DMS153 treated with DMSO at 0.1 percent for 48 hours (cell line): ENCODE measurements at regions not wholly inside any gene's neighbourhood (a gene's known extent, or its start where the extent isn't known, plus 50 kb on each side); places are given as distances from the start of the nearest gene placed in this dataset.
"Not testable (repeated sequence)": the region's sequence is repeated elsewhere in the genome, so short reads cannot be mapped to it uniquely, and the experiment has no call there.

Source experiments
- DNase-seq: peaks from one replicate; lab custom pipeline; 2025; ENCODE audit not compliant: unreplicated experiment; lab: John Stamatoyannopoulos, UW

DNA sequence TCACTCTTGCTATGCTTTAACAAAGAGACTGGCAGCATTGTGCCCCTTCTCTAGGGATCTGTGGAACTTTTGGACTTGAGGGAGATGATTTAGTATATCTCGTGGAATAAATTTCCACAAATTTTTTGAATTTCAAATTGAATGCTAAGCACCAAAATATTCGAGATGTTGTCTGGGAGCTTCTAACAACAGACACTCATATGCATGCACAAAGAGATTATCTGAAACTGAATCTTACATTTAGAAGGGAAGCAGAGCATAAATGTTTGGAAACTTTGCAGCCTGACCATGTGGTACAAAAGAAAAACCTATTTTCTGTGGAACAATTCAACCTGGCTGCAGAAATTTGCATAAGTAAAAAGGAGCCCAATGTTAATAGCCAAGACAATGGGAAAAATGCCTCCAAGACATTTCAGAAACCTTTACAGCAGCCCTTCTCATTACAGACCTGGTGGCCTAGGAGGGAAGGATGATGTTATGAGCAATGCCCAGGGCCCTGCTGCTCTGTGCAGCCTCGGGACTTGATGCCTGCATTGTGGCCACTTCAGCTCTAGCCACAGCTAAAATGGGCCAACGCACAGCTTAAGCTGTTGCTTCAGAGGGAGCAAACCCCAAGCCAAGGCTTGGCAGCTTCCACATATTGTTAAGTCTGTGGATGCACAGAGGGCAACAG is 285.8 kb upstream of the FAM174A start:
- no peak for DNase-seq

DNA sequence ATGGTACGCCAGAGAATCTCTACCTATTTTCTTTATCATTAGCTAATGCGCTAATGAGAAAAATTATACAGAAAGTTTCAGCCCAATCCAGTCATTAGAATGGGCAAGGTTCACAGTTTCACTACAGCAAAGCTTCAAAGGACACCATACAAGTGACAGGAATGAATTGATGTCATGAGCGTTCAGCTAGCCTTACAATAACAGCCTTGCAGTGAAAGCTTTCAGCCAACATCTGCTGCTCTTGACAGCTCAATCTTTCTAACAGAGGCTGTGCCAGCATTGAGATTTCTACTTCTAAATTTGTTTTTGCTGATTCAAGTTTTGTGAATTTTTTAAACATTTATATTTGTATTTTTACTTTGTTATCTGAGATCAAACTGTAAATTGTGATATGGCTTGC is 302.4 kb upstream of the FAM174A start:
- DNase-seq, result no peak

DNA sequence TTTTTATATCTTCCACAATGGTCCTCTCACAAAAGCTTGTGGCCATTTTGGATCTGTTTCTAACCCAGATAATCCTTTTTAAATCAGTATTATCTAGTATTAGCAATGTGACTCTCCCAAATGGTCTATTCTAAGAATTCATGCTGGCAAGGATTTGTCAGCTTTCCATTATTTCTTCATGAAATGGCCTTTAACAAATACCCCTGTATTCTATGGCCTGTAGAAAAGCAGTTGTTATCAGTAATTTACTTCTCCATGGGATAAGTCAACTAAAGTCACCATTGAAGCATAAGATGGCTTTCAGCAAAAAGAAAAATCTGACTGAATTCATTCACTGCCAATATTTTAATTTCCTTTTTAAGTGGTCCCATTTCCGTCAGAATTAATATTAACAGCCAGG is 346.4 kb upstream of the FAM174A start:
- no peak for DNase-seq

DNA sequence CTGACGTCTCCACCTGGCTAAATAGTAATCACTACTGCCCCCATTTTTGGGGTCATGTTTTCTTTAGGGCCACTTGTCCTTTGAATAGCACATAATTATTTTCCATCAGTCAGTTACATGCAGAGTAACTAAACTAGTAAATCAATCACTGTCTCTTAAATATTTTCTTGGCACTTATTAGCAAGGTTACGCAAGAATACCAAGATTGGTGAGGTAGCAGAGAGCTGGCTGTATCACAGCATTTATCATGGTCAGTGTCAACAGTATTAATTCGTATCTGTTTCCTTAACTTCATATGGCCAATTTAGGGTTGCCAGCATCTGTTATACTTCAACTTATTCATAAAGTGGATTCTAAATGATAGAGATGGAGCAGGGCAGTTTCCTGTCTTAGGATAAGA is 346.8 kb upstream of the FAM174A start:
- DNase-seq, result no peak

DNA sequence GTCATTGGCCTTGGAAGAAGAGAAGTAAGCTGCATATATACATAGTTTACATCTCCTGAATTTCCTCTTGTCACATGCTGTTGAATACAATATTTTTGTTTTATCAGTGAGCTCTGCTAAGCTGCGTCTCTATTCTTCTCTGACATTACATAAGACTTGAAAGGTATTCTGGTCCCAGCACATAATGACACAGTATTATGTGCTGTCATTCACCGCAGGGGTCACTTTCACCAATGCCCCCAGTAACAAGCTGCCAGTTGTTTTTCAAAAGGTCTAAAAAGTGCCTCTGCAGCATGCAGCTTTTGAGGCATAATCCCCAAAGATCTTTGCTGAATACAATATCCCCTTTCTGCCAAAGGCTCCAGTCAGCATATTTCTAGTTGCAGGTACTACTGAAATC is 349.0 kb upstream of the FAM174A start:
- no peak for DNase-seq

DNA sequence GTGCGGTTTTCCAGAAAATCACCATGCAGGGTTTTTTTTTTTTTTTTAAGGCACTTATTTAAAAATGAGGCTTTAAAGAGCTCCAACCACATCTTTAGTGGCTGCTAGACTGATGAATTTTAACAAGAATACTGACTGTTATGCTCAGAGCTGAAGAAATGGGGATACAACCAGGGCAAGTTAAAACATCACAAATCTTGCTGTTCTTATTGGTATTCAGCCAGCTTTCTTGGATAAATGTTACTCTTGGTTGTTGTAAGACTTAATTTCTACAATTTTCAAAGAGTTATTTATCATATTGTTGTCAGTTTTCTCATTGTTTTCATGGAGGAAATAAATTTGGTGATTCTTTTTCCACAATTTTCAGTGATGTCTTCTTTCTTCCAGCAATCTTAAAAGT is 352.8 kb upstream of the FAM174A start:
- no peak for DNase-seq

DNA sequence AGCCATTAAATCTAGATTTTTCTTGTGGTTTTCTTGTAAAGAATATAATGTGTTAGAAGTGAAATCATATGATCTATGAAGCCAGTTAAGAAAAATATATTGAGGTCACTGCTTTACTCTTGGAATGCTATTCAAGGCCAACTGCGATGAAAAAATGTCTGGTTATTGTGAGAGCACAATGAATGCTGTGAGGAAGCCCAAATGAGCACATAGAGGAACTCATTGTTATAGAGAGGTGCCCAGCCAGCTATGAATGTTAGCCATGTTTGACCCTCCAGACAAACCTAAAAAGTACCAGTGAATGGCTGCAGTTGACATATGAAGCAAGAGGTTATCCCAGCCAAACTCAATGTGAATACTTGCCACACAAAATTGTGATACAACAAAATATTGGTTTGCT is 359.8 kb upstream of the FAM174A start:
- DNase-seq, result no peak

DNA sequence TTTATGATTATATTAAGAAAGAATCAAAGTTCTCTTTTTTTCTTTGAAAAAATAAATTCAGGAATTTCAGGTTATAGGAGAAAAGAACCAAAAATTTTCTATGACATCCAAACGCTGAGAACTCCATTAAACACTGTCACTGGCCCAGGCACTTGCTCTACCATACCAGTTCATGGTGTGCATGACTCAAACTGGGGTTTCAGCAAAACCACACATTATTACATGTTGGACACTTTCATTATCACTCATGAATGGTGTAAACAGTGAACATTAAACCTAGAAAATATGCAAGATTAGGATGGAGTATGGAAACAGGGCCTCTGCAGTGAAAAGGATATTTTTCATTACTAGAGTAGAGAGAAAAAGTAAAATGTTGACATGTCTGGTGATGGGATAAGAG is 369.9 kb upstream of the FAM174A start:
- DNase-seq, result no peak

DNA sequence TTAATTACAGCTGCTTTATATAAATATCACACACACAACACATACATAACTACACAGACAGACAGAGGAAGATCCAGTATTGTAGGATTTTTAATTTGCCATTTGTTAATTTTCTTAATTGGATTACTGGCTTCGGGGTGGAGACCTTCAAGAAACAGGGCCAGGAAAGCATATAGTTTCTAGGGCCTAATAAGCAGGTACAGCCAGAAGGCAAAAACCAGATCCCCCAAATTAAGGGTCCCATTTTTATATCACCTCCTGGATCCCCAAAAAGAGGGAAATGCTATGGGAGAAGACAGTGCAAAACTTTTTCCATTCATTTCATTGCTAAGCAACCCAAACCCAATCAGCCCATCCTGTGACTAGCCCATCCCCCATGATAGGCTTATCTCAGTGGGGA is 373.3 kb upstream of the FAM174A start:
- DNase-seq, result no peak

DNA sequence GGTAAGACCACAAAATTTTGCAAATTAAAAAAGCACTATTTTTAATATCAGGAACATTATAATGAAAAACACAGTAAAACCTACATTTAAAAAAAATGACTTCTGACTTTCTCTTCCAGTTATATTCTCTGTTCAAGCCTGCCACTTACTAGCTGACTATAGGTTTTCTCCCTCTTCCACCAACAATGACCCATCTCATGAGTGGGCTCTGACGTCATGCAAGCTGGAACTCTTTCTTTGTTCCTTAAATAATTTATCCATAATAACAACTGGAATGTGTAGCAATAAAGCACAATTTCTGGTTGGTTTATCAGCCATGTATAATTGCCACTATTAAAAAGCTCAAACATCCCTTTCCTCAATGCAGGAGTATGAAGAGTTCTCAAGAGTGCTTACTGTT is 378.1 kb upstream of the FAM174A start:
- no peak for DNase-seq

DNA sequence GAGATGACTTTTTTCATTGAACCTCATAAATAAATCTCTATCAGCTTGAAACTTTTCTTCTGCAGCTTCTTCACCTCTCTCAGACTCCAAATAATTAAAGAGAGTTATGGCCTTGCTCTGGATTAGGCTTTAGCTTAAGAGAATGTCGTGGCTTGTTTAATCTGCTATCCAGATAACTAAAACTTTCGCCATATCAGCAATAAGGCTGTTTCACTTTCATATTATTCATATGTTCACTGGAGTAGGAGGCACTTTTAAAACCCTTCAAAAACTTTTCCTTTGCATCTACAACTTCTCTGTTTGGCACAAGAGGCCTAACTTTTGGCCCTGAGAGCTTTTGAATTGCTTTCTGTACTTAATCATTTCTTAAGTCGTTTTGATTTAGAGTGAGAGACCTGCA is 386.9 kb upstream of the FAM174A start:
- no peak for DNase-seq

DNA sequence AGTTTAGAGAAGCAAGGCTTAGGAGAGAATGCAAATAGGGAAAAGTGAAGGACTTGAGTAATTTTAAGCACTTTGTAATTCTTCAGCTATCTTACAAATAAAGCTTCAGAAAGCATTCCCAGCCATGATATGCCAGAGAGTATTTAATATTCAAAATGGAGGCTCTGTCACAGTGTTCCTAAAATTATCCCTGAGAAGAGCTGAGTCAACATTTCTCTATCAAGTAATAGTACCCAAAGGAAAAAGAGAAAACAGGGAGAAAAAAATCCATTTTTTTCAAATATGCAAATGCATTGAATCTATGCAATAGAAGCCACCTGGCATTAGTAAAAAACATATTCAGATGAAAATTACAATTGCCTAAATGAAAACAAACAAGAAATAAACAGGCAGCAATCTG is 392.6 kb upstream of the FAM174A start:
- DNase-seq, result no peak

DNA sequence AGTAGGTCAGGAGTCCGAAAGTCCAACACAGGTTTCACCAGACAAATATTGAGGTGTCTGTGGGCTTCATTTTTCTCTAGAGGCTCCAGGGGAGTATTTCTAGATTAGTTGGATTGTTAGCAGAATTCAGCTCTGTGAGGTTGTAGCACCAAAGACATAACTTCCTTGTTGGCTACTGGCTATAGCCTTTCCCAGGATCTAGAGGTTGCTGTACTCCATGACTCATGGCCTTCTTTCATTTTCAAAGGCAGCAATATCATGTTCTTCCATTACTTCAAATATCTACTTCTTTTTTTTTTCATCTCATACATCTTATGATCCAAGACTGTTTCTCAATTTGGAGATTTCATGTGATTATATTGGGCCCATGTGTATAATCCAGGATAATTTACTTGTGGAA is 404.0 kb upstream of the FAM174A start:
- DNase-seq, result no peak

DNA sequence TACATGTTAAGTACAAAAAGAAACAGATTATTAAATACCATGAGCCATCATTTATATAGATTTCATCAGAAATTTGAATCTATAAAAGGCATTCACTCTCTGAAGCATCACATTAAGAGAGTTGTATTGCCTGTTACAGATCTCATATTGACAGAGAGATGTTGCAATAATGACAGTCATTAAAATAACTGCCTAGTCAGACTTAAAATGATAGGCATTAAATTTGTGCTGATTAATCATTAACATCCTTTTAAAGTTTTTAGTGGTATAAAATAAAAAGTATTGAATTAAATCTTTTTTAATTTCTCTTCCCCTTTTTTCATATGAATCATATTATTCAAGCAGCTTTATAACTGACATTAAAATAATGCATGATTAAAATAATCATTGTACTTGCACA is 404.9 kb upstream of the FAM174A start:
- no peak for DNase-seq

DNA sequence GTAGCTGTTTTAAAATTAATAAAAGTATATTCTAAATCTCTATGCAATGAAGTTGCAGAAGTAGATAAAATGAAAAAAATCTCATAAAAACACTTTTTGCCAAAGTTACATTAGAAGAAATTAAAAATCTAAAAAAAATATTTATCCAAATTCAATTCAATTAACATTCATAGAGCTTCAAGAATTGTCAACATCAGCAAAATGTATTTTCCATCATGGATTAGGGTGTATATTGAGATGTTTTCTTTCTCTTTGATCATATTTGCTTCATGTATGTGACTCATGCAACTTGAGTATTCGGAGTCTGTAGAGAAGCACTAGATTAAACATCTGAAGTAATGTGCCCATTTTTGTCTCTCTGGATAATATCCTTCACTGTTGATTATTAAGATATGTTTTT is 415.3 kb upstream of the FAM174A start:
- DNase-seq, result no peak

DNA sequence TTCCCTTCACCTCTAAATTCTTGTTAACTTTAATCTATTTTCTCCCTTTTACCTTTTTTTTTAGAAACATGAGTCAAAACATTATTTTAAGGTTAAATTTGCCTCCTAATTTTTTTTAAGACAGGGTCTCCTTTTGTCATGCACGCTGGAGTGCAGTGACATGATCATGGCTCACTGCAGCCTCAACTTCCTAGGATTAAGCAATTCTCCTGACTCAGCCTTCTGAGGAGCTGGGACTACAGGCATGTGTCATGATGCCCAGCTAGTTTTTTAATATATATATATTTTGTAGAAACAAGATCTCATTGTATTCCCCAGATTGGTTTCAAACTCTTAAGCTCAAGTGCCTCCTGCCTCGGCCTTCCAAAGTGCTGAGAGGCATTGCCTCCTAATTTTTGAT is 424.7 kb upstream of the FAM174A start:
- DNase-seq, result no peak

DNA sequence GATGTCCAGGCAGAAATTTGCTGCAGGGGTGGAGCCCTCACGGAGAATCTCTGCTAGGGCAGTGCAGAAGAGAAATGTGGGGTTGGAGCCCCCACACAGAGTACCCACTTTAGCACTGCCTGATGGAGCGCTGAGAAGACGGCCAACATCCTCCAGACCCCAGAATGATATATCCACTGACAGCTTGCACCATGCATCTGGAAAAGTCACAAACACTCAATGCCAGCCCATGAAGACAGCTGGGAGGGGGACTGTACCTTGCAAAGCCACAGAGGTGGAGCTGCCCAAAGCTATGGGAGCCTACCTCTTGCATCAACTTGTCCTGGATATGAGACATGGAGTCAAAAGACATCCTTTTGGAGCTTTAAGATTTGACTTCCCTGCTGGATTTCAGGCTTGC is 426.3 kb upstream of the FAM174A start:
- DNase-seq, result no peak

DNA sequence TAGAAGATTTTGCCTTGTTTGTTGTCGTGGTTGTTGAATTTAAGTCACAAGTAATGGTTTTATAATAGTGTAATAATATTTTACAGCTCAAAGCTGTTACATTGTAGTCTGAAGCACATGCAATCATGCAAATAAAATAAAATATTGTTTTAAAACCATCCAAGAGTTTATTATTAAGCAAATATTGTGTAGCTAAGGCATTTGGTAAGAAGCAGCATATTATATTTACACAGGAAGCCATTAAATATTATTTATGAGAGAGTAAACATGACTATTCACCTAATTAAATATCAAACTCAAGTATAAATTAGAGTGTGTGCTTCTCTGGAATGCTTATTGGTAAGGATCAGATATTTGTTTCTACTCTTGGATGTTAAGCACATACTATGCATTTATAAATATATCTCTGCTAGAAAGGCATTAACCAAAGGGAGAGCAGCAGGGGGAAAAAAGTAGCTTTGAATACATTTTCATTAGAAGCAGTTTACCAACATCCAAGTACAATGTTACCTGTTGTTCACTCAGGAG is 431.5 kb upstream of the FAM174A start:
- not testable (repeated sequence) for DNase-seq

DNA sequence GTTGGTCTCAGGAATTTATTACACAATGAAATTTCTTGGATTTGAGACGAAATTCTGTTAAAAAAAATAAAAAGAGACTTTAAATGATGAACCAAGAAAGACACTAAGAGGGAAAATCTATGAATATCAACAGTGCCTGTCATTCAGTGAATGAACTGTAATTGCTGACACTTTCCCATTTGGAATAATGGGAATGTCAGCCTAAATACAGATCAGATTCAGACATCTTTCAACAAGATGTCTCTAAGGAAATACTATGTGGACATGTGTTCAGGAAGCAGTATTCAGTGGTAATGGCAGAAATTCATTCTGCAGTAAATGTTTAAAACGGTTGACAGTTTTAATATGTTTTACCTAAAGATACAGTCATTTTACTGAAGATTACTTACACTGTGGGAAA is 433.7 kb upstream of the FAM174A start:
- not testable (repeated sequence) for DNase-seq

DNA sequence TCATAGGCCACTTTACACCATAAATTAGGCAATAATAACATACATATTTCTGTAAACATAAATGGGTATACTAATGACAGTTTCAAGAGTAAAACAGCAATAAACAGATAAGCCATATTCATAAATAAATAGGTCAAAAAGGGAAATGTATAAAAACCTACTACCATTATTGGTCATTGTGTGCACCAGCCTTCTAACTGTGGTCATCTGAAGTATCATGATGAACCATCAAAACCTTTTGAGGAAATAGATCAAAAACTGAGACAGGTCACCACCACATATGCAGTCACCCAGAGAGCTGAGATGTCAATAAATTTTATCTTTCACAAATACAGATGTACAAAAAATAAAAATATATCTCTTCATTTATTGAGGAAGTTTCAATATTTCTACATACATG is 438.8 kb upstream of the FAM174A start:
- not testable (repeated sequence) for DNase-seq

DNA sequence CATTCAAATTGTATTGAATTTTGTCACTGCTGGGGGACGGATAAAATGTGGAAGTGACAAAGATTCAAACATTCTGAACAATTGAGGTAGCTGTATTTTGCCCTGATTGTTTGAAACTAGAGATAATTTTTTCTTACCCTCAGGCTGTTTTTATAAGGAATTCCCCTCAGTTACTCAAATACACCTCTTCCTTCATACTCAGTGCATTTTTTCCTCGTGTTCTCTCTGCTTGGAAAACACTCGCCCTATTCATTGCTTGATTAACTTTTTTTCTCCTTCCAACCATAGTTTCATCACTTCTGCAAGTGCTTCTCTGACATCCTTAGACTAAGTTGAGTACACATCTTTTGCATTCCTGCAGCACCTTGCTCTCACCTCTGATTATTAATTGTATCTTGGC is 454.5 kb upstream of the FAM174A start:
- not testable (repeated sequence) for DNase-seq

DNA sequence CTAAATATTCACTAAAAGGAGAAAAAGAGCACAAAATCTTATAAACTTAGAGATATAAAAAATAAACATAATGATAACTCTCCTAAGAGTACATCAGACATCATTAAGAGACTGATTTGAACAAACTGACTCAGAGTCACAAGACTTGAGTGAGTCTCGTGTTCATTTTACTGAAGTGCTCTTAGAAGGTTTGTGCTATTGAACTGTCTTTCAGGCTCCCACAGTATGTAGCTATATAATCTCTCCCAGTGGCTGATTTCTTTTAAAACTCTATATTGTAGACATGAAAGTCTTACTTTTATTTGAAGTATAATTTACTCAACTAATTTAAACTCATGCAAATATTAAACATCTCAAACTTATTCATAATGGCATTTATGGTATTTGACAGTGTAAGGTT is 456.0 kb upstream of the FAM174A start:
- not testable (repeated sequence) for DNase-seq

DNA sequence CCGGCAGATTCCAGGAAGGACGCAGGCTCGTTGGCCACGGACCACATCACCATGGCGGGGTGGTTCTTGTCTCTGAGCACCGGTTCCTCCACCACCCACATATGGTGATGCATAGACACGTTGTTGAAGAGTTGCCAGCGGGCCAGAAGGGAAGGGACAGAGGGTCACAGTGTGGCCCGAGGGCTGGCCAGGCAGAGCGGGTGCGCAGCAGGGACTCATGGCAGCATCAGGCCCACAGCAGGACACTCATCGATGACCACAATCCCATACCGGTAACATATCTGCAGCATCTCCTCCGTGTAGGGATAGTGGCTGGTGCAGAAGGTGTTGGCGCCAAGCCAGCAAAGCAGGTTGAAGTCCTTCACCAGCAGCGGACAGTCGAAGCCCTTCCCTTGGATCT is 469.2 kb upstream of the FAM174A start:
- not testable (repeated sequence) for DNase-seq
